Left lung (tissue), 4 donors: ENCODE measurements at regions not wholly inside any gene's neighbourhood (a gene's known extent, or its start where the extent isn't known, plus 50 kb on each side); places are given as distances from the start of the nearest gene placed in this dataset.

ENCODE experiments used
- ATAC-seq: fragments of 200-7000 bp; cut with Tn5 transposase; one replicate; pipeline ENCODE4 v1.9.1; 2020; ENCODE audit warnings: moderate library complexity
- DNase-seq, 4 donors: peaks; one replicate each; pipeline ENCODE4 v3.0.0-alpha.2; 2013 to 2020
- H3K27ac ChIP-seq, 2 donors: fragments of 200-600 bp; sonication (generic) in 1 of 2; one replicate each; pipeline versions ENCODE4 v1.5.0 to v1.8.0; 2020 to 2021
- H3K27me3 ChIP-seq, 2 donors: fragments of 200-600 bp; sonication (generic) in 1 of 2; one replicate each; pipeline versions ENCODE4 v1.5.0 to v1.8.0; 2020 to 2021
- H3K36me3 ChIP-seq, 2 donors: fragments of 200-600 bp; sonication (generic) in 1 of 2; one replicate each; pipeline versions ENCODE4 v1.5.0 to v1.8.0; 2020 to 2021
- H3K4me1 ChIP-seq, 2 donors: fragments of 200-600 bp; one replicate each; pipeline ENCODE4 v1.8.0; 2021
- H3K4me3 ChIP-seq, 2 donors: fragments of 200-600 bp; sonication (generic) in 1 of 2; one replicate each; pipeline versions ENCODE4 v1.5.0 to v1.8.0; 2020 to 2021; ENCODE audit warnings: mild to moderate bottlenecking in 1 of 2
- H3K9me3 ChIP-seq, 2 donors: fragments of 200-600 bp; sonication (generic) in 1 of 2; one replicate each; pipeline versions ENCODE4 v1.5.0 to v1.8.0; 2020 to 2021
- intact Hi-C, 2 donors: fragments of 100-400 bp; cut with DNase I; formaldehyde crosslinking; loops; one replicate each; pipeline versions ENCODE4 v1.11.2 to v1.14.2; 2022
- TF ChIP-seq, protein P1 (sequence below), 2 donors: fragments of 200-600 bp; sonication (generic) in 1 of 2; IDR thresholded peaks; one replicate each; pipeline versions ENCODE4 v1.5.0 to v1.8.0; 2021; ENCODE audit warnings: antibody characterized with exemption in 2 of 2
- donor health status: DM: no; HTN: yes; CAD: no.
- donor health status: DM: no; HTN: no; CAD: no.

GRCh38 chr12:94889445-94890210 is 113.9 kb downstream of the NDUFA12 start:
- Histone ChIP-seq H3K27ac (no peak overlapping the region), H3K27me3 (no peaks in the 10 kb centered on the region), H3K9me3 (no peaks in the 10 kb centered on the region), H3K4me1 (no peaks in the 10 kb centered on the region), H3K36me3 (no peaks in the 10 kb centered on the region), H3K4me3 (no peak overlapping the region)
- DNase-seq = no peak
- ATAC-seq = no peak
- TF ChIP-seq, protein P1, sequence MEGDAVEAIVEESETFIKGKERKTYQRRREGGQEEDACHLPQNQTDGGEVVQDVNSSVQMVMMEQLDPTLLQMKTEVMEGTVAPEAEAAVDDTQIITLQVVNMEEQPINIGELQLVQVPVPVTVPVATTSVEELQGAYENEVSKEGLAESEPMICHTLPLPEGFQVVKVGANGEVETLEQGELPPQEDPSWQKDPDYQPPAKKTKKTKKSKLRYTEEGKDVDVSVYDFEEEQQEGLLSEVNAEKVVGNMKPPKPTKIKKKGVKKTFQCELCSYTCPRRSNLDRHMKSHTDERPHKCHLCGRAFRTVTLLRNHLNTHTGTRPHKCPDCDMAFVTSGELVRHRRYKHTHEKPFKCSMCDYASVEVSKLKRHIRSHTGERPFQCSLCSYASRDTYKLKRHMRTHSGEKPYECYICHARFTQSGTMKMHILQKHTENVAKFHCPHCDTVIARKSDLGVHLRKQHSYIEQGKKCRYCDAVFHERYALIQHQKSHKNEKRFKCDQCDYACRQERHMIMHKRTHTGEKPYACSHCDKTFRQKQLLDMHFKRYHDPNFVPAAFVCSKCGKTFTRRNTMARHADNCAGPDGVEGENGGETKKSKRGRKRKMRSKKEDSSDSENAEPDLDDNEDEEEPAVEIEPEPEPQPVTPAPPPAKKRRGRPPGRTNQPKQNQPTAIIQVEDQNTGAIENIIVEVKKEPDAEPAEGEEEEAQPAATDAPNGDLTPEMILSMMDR (IDR thresholded peaks at IDR 0.05) = no peak
- intact Hi-C loops = no loop called here

- Histone ChIP-seq H3K9me3 (no peaks in the 10 kb centered on the region), H3K27ac (no peak overlapping the region), H3K36me3 (no peaks in the 10 kb centered on the region), H3K27me3 (peaks cover 0 to 45% of the 10 kb centered on the region in 2 donors), H3K4me3 (no peak overlapping the region), H3K4me1 (peaks cover 0 to 3% of the 10 kb centered on the region in 2 donors)
- TF ChIP-seq, protein P1 (IDR thresholded peaks at IDR 0.05) = no peak
- intact Hi-C loops = no loop called here
- ATAC-seq (no peak), DNase-seq (peak in 1 of 4 donors; percentile 15)
These were observed 124.0 kb downstream of the NDUFA12 start for GRCh38 chr12:94879542-94879941.

GRCh38 chr12:94875525-94875924 is 128.0 kb downstream of the NDUFA12 start:
- intact Hi-C loops = no loop called here
- peak; percentile 42 for ATAC-seq
- peak in 1 of 4 donors; percentile 26 for DNase-seq

GRCh38 chr12:94874518-94875302 is 128.8 kb downstream of the NDUFA12 start:
- peaks cover 4 to 15% of the 10 kb centered on the region in 2 donors for H3K4me1 ChIP-seq
- ATAC-seq = peak; percentile 58
- peak overlapping the region in 1 of 2 donors; percentile 35 for H3K4me3 ChIP-seq
- H3K27ac ChIP-seq = no peak overlapping the region
- TF ChIP-seq, protein P1 (IDR thresholded peaks at IDR 0.05) = no peak
- no peaks in the 10 kb centered on the region for H3K36me3 ChIP-seq
- no peaks in the 10 kb centered on the region for H3K9me3 ChIP-seq
- H3K27me3 ChIP-seq = peaks cover 22 to 83% of the 10 kb centered on the region in 2 donors
- no peak for DNase-seq
- intact Hi-C loops = no loop called here

More at GRCh38 chr12:94875525-94875924, 128.0 kb downstream of the NDUFA12 start:
- H3K27ac ChIP-seq = no peak overlapping the region
- no peaks in the 10 kb centered on the region for H3K9me3 ChIP-seq
- H3K36me3 ChIP-seq = no peaks in the 10 kb centered on the region
- TF ChIP-seq, protein P1 (IDR thresholded peaks at IDR 0.05) = no peak
- H3K4me3 ChIP-seq = no peak overlapping the region
- peaks cover 4 to 15% of the 10 kb centered on the region in 2 donors for H3K4me1 ChIP-seq
- H3K27me3 ChIP-seq = peaks cover 22 to 85% of the 10 kb centered on the region in 2 donors
